DMS153 (cell line): ENCODE measurements at regions not wholly inside any gene's neighbourhood (a gene's known extent, or its start where the extent isn't known, plus 50 kb on each side); places are given as distances from the start of the nearest gene placed in this dataset.

Experiments
- DNase-seq: peaks from one replicate; lab custom pipeline; 2025; lab: John Stamatoyannopoulos, UW

- DNase-seq: no peak
These were observed 294.9 kb downstream of the BCOR start for GRCh38 chrX:39802908-39803307.

- no peak for DNase-seq
These were observed 292.7 kb downstream of the BCOR start for GRCh38 chrX:39805022-39805421.

DNA sequence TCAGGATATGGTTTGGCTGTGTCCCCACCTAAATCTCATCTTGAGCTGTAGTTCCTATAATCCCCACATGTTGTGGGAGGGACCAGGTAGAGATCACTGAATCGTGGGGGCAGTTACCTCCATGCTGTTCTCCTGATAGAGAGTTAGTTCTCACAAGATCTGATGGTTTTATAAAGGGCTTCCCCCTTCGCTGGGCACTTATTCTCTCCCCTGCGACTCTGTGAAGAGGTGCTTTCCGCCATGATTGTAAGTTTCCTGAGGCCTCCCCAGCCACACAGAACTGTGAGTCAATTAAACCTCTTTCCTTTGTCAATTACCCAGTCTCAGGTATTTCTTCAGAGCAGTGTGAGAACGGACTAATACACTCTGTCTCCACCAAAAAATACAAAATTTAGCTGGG lies 291.9 kb downstream of the BCOR start:
- no peak for DNase-seq

DNA sequence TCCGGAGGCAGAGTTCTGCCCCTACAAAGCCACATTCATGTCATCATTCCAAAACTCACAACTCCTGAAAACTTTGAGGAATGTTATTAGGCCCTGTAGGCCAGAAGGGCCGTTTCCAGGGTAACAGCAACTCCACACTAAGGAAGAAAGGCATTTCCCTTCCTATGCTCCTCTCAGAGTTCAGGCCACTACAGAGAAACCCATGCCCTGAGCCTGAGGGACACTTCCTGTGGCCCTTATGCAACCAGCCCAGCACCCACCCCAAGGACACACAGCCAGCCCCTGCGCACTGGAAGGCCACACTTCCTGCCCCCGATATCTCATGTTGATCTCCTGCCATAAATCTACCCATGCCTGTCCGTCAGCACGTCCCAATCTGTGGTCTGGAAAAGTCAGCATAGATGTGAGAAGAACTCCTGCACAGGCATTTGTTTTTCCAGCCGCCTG lies 289.3 kb downstream of the BCOR start:
- DNase-seq: no peak

GRCh38 chrX:39809331-39809730 lies 288.4 kb downstream of the BCOR start:
- no peak for DNase-seq

DNA sequence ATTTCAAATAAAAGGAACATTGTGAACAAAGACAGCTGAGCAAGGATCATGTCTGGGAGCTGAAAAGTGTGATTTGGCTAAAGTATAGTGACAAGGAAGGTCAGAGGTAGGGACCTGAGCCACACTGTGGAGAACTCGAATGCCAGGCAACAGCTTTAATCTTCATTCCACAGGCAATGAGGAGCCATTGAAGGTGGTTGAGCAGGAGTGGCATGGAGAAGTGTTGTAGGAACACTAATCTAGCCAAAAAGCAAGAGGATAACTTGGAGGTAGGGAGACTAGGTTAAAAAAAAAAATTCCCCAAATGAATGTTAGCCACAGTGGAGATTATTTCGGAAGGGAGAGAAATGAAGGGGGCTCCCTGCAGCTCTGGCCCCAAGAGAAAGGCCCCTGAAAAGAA lies 286.9 kb downstream of the BCOR start:
- DNase-seq: no peak

GRCh38 chrX:39811376-39811775 lies 286.4 kb downstream of the BCOR start:
- no peak for DNase-seq

DNA sequence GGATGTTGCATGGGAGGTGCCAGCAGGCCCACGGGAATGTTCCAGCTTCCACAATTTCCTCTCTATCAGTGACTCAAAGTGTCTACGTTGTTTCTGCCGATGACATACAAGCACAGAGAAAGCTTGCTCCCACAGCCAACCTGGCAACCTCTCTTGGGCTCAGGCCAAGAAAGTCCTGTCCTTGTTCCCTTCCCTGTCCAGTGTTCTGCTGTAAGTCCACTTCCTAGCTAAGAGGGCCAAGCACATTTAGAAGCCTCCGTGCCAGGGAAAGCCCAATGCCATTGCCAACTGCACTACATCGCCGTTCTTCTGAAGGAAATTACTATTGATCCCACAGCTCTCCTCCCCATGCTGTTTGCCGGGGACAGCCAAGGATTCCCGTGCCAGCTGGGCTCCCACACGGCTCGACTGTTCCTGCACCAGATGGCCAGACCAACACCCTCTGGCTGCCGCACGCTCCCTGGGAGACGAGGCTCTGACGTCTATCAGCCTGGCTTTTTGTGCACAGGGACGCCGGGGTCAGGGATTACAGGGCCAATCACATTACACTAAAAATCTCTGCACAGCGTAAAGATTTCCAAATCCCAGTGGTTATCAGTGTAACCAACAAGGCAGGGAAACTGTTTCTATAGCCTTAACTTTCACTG lies 284.0 kb downstream of the BCOR start:
- DNase-seq: no peak

- no peak for DNase-seq
These were observed 283.4 kb downstream of the BCOR start for GRCh38 chrX:39814391-39814790.

DNA sequence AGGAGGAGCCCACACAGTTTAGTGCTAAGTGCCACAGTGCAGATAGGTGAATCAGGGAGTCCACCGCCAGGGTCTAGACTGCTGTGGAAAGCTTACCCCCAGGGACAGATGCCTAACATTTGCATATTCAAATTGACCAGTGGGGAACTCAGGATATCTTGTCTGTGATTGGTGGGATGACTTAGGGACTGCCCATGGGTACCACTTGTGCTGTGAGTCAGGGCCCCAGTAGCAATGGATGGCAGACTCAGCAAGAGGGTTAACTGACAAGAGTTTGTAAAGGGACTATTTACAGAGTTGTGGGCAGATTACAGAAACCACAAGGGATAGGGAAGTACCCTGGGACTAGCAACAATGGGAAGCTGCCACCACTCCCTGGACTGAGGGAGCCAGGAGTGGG lies 282.1 kb downstream of the BCOR start:
- DNase-seq: no peak

- no peak for DNase-seq
These were observed 280.7 kb downstream of the BCOR start for GRCh38 chrX:39816871-39817731.

- DNase-seq: no peak
These were observed 279.8 kb downstream of the BCOR start for GRCh38 chrX:39817754-39818470.

GRCh38 chrX:39818750-39819149 lies 279.0 kb downstream of the BCOR start:
- no peak for DNase-seq

DNA sequence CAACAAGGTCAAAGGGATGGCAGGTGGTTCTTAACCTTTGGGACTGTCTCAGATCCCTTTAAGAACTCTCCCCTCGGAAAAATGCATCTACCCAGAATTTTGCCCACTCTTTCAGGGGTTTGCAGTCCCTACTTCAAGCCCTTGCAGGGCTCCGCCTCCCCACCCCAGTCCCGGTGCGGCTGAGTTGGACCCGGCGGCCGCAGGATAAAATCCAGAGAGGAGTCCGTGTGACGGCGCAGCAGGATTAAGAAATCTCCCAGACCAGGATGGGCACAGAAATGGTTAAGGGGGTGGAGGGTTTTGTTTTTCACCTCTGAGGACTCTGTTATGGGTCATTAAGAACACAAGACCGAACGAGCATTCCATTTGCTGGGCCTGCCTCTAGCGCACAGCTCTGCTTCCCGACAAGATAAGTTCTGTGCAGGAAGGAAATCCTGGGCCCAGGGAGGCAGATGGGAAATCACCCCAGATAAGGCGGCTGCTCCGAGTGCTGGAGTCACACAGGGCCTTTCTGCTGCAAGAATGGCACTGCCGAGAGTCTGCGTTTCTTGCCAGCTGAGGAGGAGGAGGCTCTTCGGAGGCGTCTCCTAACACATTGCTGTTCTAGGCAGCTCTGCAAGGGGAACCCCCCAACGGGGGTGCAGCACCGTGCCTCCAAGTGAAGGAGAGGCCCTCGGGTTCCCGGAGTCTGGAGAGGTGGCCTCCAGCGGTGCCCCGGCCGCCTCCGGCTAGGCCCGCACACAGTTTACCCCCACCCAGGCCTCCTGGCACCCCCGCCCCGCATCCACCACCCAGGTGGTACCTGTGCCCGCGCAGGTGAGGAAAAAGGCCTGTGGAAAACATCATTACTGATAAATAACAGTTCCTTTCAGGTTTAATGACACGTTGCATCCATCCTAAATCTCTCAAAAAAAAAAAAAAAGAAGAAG lies 277.6 kb downstream of the BCOR start:
- no peak for DNase-seq

GRCh38 chrX:39820938-39821708 lies 276.6 kb downstream of the BCOR start:
- DNase-seq: no peak

- DNase-seq: no peak
These were observed 276.1 kb downstream of the BCOR start for GRCh38 chrX:39821709-39822095.

DNA sequence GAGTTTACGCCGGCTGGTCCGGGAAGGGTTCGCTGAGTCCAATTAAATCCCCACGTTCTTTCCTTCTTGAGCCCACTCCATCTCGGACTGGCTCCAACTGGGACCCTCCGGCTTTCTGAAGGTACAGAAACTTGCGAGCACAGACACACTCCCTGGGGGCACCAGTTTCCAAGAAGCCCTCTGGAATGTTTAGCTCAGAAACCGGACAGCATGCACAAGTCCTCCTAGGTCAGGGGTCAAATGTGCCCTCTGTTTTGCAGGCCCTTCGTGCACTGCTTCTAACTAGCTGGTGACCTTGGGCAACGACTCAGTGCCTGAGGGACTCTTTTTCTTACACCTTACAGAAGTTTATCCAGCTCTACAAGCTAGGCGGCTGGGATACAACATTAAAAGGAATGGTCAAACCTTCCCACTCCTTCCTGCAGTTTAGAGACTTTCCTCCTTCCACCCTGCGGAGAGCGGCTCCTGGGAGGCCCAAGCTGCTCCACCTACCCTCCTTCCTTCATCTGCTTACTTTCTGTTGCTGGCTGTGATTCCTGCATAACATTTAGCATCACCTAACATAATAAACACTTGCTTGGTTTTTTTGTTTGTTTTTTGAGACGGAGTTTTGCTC lies 275.5 kb downstream of the BCOR start:
- DNase-seq: no peak

DNA sequence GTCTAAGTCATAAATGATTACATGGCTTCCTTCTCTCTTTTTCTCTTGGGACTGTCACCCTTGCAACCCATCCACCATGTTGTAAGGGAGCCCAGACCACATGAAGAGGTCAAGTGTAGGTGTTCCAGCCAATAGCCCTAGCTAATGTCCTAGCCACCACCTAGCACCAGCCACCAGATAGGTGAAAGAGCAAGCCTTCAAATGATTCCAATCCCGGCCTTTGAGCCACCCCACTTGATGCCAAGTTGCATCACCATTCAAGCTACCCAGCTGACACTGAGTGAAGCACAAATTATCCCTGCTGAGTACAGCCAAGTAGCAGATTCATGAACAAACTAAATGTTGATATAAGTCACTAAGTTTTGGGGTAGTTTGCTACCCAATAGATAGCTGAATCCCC lies 274.3 kb downstream of the BCOR start:
- no peak for DNase-seq

- no peak for DNase-seq
These were observed 273.9 kb downstream of the BCOR start for GRCh38 chrX:39823854-39824253.

DNA sequence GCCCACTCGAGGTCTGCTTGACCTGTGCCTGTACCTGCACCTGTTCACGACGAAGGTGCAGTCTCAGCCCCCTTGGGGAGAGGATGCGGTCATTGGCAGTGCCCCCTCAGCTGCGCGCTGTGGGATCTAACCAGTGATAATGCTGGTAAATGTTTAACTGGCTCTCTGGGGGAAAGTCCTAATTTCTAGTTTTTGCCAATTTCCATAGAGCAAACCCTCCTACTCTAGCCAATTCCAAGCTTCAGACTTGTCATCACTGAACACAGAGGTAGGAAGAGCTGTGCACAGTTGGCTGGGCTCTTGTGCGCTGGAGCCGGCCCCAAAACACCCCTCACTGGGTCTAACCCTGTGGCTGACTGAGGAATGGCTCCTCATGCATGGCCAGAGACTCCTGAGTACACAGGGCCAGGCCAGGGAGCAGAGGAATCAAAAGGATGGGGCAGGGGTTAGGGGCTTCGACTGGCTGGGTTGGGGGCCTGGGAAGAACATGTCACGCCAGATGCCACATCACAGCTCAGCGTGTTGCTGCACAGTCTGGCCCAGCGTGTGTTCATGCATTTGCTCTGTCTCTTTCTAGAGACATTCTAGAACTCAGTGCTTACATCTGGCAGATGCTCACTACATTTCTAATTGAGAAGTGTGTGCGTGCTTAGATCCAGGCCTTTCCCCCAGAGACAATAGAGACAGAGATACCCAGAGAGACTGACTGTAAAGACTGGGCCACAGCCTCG lies 270.8 kb downstream of the BCOR start:
- DNase-seq: no peak
